ENCODE measurements at regions not wholly inside any gene's neighbourhood (a gene's known extent, or its start where the extent isn't known, plus 50 kb on each side); places are given as distances from the start of the nearest gene placed in this dataset.

- no peak for DNase-seq (ENCODE audit: low spot score, unreplicated experiment)
- H3K36me3 Mint-ChIP-seq (ENCODE audit: insufficient read depth) = no peaks in the 10 kb centered on the region
- H3K4me3 Mint-ChIP-seq (ENCODE audit: low read depth) = no peak overlapping the region
- TF ChIP-seq CTCF (IDR thresholded peaks at IDR 0.05; ENCODE audit: unreplicated experiment) = no peak
- peaks cover 71% of the 10 kb centered on the region for H3K27me3 Mint-ChIP-seq
- peaks cover 6% of the 10 kb centered on the region for H3K4me1 Mint-ChIP-seq (ENCODE audit: low read depth)
- H3K9me3 Mint-ChIP-seq (ENCODE audit: low read depth) = no peaks in the 10 kb centered on the region
- H3K27ac Mint-ChIP-seq = no peak overlapping the region
Measured at GRCh38 chr2:120804459-120804858, 68.8 kb downstream of the GLI2 start.

GRCh38 chr2:120805011-120805410 lies 69.3 kb downstream of the GLI2 start:
- peaks cover 67% of the 10 kb centered on the region for H3K27me3 Mint-ChIP-seq
- no peaks in the 10 kb centered on the region for H3K36me3 Mint-ChIP-seq (ENCODE audit: insufficient read depth)
- peaks cover 11% of the 10 kb centered on the region for H3K4me1 Mint-ChIP-seq (ENCODE audit: low read depth)
- TF ChIP-seq CTCF (IDR thresholded peaks at IDR 0.05; ENCODE audit: unreplicated experiment) = no peak
- no peak for DNase-seq (ENCODE audit: low spot score, unreplicated experiment)
- no peak overlapping the region for H3K4me3 Mint-ChIP-seq (ENCODE audit: low read depth)
- no peaks in the 10 kb centered on the region for H3K9me3 Mint-ChIP-seq (ENCODE audit: low read depth)
- H3K27ac Mint-ChIP-seq = no peak overlapping the region

GRCh38 chr2:120805602-120806001 lies 69.9 kb downstream of the GLI2 start:
- H3K4me3 Mint-ChIP-seq (ENCODE audit: low read depth) = no peak overlapping the region
- no peaks in the 10 kb centered on the region for H3K9me3 Mint-ChIP-seq (ENCODE audit: low read depth)
- H3K36me3 Mint-ChIP-seq (ENCODE audit: insufficient read depth) = no peaks in the 10 kb centered on the region
- no peak for TF ChIP-seq CTCF (IDR thresholded peaks at IDR 0.05; ENCODE audit: unreplicated experiment)
- no peak overlapping the region for H3K27ac Mint-ChIP-seq
- H3K27me3 Mint-ChIP-seq = peaks cover 69% of the 10 kb centered on the region
- no peak for DNase-seq (ENCODE audit: low spot score, unreplicated experiment)
- H3K4me1 Mint-ChIP-seq (ENCODE audit: low read depth) = peaks cover 12% of the 10 kb centered on the region

- no peak overlapping the region for H3K4me3 Mint-ChIP-seq (ENCODE audit: low read depth)
- H3K4me1 Mint-ChIP-seq (ENCODE audit: low read depth) = peaks cover 9% of the 10 kb centered on the region
- no peak for DNase-seq (ENCODE audit: low spot score, unreplicated experiment)
- TF ChIP-seq CTCF (IDR thresholded peaks at IDR 0.05; ENCODE audit: unreplicated experiment) = no peak
- peak overlapping the region; percentile 83 for H3K27ac Mint-ChIP-seq
- H3K27me3 Mint-ChIP-seq = peaks cover 69% of the 10 kb centered on the region
- no peaks in the 10 kb centered on the region for H3K9me3 Mint-ChIP-seq (ENCODE audit: low read depth)
- no peaks in the 10 kb centered on the region for H3K36me3 Mint-ChIP-seq (ENCODE audit: insufficient read depth)
Measured at GRCh38 chr2:120807751-120808150, 72.1 kb downstream of the GLI2 start.

GRCh38 chr2:120809151-120809550 lies 73.5 kb downstream of the GLI2 start:
- Mint-ChIP-seq H3K36me3 (ENCODE audit: insufficient read depth) (no peaks in the 10 kb centered on the region), H3K4me1 (ENCODE audit: low read depth) (peaks cover 9% of the 10 kb centered on the region), H3K9me3 (ENCODE audit: low read depth) (no peaks in the 10 kb centered on the region), H3K27me3 (peaks cover 72% of the 10 kb centered on the region), H3K4me3 (ENCODE audit: low read depth) (no peak overlapping the region), H3K27ac (no peak overlapping the region)
- DNase-seq (ENCODE audit: low spot score, unreplicated experiment) = no peak
- no peak for TF ChIP-seq CTCF (IDR thresholded peaks at IDR 0.05; ENCODE audit: unreplicated experiment)
